CD4-positive, alpha-beta T cell treated with Interleukin-17A for 1 hour (primary cell): ENCODE measurements at regions not wholly inside any gene's neighbourhood (a gene's known extent, or its start where the extent isn't known, plus 50 kb on each side); places are given as distances from the start of the nearest gene placed in this dataset.
"Not testable (repeated sequence)": the region's sequence is repeated elsewhere in the genome, so short reads cannot be mapped to it uniquely, and the experiment has no call there.

Experiments
- DNase-seq: peaks from one replicate; pipeline ENCODE4 v3.0.0-alpha.2; 2020

- no peak for DNase-seq
Observed at GRCh38 chr4:136007991-136008390, 1524.3 kb downstream of the PCDH18 start.

DNA sequence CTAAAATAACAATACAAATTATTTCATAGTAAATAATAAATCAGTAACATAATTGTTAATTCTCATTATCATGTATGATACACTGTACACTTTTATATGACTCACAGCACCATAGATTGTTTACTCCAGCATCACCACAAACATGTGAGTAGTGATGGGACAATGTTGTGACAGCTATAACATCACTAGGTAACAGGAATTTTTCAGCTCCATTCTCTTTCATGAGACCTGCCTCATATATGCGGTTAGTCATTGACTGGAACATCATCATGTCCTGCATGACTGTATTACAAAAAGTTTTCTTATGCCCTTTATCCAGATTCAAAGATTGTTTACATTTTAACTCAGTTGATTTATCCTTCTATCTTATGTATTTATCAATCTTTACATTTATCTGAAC lies 1530.0 kb downstream of the PCDH18 start:
- DNase-seq, result no peak

- DNase-seq, result no peak
Observed at GRCh38 chr4:136001791-136002190, 1530.5 kb downstream of the PCDH18 start.

DNA sequence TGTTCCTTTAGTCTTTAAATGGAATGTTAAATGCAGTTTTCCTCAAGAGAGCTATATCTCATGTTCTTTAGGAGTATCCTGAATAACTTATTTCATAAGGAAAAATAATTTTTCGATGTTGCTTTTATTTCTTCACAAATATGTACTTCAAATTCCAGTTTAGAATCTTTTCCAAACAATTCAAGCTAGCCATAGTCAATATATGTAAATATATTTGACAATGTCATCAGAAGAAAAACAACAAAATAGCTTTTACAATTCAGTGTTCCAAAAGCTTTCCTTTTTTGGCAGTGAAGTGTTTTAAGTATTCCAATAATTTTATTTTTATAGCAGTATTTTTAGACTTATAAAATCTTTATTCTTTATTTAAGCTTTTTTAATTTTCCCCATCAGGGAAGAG lies 1532.0 kb downstream of the PCDH18 start:
- no peak for DNase-seq

DNA sequence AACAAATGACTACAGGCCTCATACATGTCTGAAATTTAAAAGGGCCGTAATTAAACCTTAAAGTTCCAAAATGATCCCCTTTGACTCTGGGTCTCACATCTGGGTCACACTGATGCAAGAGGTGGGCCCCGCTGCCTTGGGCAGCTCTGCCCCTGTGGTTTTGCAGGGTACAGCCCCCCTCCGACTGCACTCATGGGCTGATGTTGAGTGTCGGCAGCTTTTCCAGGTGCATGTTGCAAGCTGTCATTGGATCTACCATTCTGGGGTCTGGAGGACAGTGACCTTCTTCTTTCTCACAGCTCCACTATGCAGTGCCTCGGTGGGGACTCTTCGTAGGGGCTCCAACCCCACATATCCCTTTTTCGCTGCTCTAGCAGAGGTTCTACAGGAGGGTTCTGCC lies 1537.9 kb downstream of the PCDH18 start:
- DNase-seq, result no peak

DNA sequence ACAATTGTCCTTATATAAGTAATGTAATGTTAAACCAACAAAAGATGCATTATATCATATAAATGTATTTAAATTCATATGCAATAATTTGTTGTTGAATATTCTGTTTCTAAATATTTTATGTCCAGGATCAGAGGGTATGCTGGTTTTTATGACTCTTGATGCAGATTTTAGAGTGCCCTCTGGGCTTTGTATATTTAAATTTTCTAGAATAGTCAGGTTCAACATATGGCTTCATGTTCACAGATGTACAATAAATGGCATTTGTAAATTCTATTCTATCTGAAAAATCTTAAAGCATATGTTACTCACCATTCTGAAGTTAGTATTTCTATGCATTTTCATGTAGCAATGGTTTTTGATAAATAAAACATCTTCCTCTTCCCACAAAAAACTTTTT lies 1555.4 kb downstream of the PCDH18 start:
- no peak for DNase-seq

- no peak for DNase-seq
Observed at GRCh38 chr4:135966936-135967335, 1565.4 kb downstream of the PCDH18 start.

GRCh38 chr4:135963009-135963408 lies 1569.3 kb downstream of the PCDH18 start:
- DNase-seq, result no peak

GRCh38 chr4:135949931-135950330 lies 1582.4 kb downstream of the PCDH18 start:
- DNase-seq, result no peak

GRCh38 chr4:135948797-135949196 lies 1583.5 kb downstream of the PCDH18 start:
- DNase-seq, result no peak

DNA sequence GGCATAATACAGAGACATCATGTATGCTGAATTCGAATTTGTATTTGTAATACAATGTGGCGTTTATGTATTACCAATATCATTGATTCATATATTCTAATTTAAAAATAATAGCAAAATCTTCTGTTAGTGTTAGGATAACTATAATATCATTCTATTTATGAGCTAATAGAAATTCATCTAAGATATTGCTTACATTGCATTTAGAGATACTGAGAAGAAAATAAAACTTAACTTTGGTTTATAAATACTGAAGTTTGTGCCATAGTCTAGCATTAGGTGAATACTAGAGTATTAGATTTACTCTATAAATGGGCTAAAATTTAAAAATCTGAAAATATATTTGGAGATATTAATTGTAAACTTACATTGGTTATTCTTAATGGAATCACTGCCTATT lies 1590.6 kb downstream of the PCDH18 start:
- DNase-seq, result no peak

GRCh38 chr4:135934026-135934425 lies 1598.3 kb downstream of the PCDH18 start:
- DNase-seq, result no peak

GRCh38 chr4:135927651-135928050 lies 1604.6 kb downstream of the PCDH18 start:
- no peak for DNase-seq

- no peak for DNase-seq
Observed at GRCh38 chr4:135921081-135921480, 1611.2 kb downstream of the PCDH18 start.

- no peak for DNase-seq
Observed at GRCh38 chr4:135917011-135917410, 1615.3 kb downstream of the PCDH18 start.

DNA sequence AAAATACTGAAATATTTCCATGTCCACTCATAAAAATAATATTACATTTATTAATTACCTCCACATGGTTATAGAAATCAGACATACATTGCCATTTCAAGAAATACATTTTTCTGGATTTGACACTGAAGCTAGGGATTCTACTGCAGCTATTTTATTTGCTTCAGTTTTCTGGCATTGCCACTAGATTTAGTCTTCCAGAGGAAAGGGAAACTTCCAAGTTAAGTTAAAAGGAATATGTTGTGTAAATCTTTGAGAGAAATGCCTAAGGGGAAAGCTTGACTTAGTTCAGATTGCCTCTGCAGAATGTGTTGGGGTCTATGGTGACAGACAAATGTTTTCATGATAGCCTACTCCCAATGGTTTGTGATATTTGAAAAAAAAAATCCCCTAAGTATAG lies 1631.3 kb downstream of the PCDH18 start:
- DNase-seq, result no peak

GRCh38 chr4:135864304-135864703 lies 1662.7 kb upstream of the PABPC4L start:
- DNase-seq, result not testable (repeated sequence)

- DNase-seq, result no peak
Observed at GRCh38 chr4:135840781-135841180, 1639.2 kb upstream of the PABPC4L start.

DNA sequence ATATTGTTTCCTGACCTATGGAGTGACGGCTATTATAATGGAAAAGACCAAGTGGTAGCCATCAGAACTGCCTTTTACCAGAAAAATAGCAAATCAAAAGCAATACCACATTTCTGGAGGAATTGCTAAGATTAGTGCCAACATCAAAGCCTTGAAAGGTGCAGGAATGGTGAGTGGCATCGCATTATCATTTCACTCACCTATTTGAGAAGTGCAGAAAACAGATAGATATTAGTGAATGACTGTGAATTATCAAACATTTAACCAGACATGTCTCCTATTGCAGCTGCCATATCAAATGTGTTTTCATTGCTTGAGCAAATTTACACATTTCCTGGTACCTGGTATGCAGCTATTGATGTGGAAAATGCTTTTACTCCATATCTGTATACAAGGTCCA lies 1638.1 kb upstream of the PABPC4L start:
- DNase-seq, result no peak

GRCh38 chr4:135838889-135839288 lies 1637.3 kb upstream of the PABPC4L start:
- no peak for DNase-seq

- DNase-seq, result no peak
Observed at GRCh38 chr4:135834471-135834870, 1632.9 kb upstream of the PABPC4L start.

DNA sequence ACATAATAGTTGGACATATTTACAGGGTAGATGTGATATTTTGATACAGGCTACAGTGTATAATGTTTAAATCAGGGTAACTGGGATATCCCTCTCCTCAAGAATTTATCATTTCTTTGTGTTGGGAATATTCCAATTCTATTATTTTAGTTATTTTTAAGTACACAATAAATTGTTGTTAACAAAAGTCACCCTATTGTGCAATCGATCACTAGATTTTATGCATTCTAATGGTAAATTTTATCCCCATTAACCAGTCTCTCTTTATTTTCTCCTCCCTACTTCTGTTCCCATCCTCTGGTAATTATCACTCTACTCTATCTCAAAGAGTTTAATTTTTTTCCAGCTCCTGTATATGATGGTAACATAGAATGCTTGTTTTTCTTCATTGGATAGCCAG lies 1631.9 kb upstream of the PABPC4L start:
- no peak for DNase-seq

DNA sequence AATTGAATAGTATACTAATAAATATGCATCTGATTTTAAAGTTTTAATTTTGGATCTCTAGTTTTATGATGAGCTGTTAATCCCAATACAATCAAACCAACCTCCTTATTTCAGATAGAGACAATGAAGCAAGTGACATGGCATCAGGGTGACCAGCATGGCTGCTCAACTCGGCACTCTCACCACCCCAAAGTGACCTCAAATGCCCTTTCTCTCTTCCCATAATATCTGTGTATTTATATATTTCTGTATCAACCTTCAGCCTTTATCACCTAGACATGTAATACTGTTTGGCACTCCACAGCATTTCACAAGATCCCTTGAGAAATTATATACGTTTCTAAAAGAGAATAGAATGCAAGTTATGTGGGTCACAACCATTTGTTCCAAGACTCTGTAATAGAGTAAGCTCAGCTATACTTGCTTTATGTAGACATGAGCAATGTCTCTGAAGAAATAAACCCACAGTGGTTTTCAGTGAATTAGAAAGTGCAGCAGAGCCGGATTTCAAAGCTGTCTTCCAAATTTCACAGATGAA lies 1623.2 kb upstream of the PABPC4L start:
- DNase-seq, result no peak

- DNase-seq, result no peak
Observed at GRCh38 chr4:135804785-135805184, 1603.2 kb upstream of the PABPC4L start.

- no peak for DNase-seq
Observed at GRCh38 chr4:135777361-135777760, 1575.8 kb upstream of the PABPC4L start.

- no peak for DNase-seq
Observed at GRCh38 chr4:135775909-135776308, 1574.3 kb upstream of the PABPC4L start.
